ENCODE measurements at regions not wholly inside any gene's neighbourhood (a gene's known extent, or its start where the extent isn't known, plus 50 kb on each side); places are given as distances from the start of the nearest gene placed in this dataset.

- TF ChIP-seq CTCF (conservative IDR thresholded peaks at IDR 0.05; ENCODE audit: low read depth, low read length) (no peak), EZH2 (IDR thresholded peaks at IDR 0.05; ENCODE audit: low read length, unreplicated experiment) (no peak), EZH2phosphoT487 (IDR thresholded peaks at IDR 0.05; ENCODE audit: borderline replicate concordance, low read length) (no peak)
These were observed 398.2 kb upstream of the NFE2L3 start for GRCh38 chr7:25753837-25754236.

All from PC-3 (cell line).